Left lung (tissue), 4 donors: ENCODE measurements at regions not wholly inside any gene's neighbourhood (a gene's known extent, or its start where the extent isn't known, plus 50 kb on each side); places are given as distances from the start of the nearest gene placed in this dataset.

Experiments used
- ATAC-seq: fragments of 200-7000 bp; cut with Tn5 transposase; one replicate; pipeline ENCODE4 v1.9.1; 2020; ENCODE audit warnings: moderate library complexity
- DNase-seq, 4 donors: peaks; one replicate each; pipeline ENCODE4 v3.0.0-alpha.2; 2013 to 2020
- H3K27ac ChIP-seq, 2 donors: fragments of 200-600 bp; sonication (generic) in 1 of 2; one replicate each; pipeline versions ENCODE4 v1.5.0 to v1.8.0; 2020 to 2021
- H3K27me3 ChIP-seq, 2 donors: fragments of 200-600 bp; sonication (generic) in 1 of 2; one replicate each; pipeline versions ENCODE4 v1.5.0 to v1.8.0; 2020 to 2021
- H3K36me3 ChIP-seq, 2 donors: fragments of 200-600 bp; sonication (generic) in 1 of 2; one replicate each; pipeline versions ENCODE4 v1.5.0 to v1.8.0; 2020 to 2021
- H3K4me1 ChIP-seq, 2 donors: fragments of 200-600 bp; one replicate each; pipeline ENCODE4 v1.8.0; 2021
- H3K4me3 ChIP-seq, 2 donors: fragments of 200-600 bp; sonication (generic) in 1 of 2; one replicate each; pipeline versions ENCODE4 v1.5.0 to v1.8.0; 2020 to 2021; ENCODE audit warnings: mild to moderate bottlenecking in 1 of 2
- H3K9me3 ChIP-seq, 2 donors: fragments of 200-600 bp; sonication (generic) in 1 of 2; one replicate each; pipeline versions ENCODE4 v1.5.0 to v1.8.0; 2020 to 2021
- intact Hi-C, 2 donors: fragments of 100-400 bp; cut with DNase I; formaldehyde crosslinking; loops; one replicate each; pipeline versions ENCODE4 v1.11.2 to v1.14.2; 2022
- TF ChIP-seq, protein P1 (sequence below), 2 donors: fragments of 200-600 bp; sonication (generic) in 1 of 2; IDR thresholded peaks; one replicate each; pipeline versions ENCODE4 v1.5.0 to v1.8.0; 2021; ENCODE audit warnings: antibody characterized with exemption in 2 of 2
- donor health status: DM: no; HTN: yes; CAD: no.
- donor health status: DM: no; HTN: no; CAD: no.

DNA sequence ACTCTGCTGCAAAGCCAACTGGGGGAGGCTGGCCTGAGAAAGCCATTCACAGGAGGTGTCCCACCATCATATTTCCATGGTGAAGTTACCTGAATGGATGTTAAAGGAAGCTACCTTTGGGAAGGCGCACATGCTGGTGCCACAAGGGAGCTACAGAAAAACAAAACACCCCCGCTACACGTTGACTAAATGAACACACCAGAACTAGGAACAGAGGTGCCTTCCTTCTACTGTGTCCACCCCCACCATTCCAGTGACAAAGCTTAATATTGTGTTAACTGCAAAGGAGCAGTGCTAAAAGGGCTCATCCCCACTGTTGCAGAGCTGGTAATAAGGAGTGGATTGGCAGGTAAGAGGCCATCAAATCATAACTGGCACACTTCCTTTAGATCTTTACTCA is 420.0 kb upstream of the PODXL start:
- Histone ChIP-seq H3K36me3 (no peaks in the 10 kb centered on the region), H3K27ac (no peak overlapping the region), H3K4me3 (no peak overlapping the region), H3K4me1 (no peaks in the 10 kb centered on the region), H3K27me3 (no peaks in the 10 kb centered on the region), H3K9me3 (no peaks in the 10 kb centered on the region)
- intact Hi-C loops = no loop called here
- ATAC-seq (no peak), DNase-seq (no peak)
- TF ChIP-seq, protein P1, sequence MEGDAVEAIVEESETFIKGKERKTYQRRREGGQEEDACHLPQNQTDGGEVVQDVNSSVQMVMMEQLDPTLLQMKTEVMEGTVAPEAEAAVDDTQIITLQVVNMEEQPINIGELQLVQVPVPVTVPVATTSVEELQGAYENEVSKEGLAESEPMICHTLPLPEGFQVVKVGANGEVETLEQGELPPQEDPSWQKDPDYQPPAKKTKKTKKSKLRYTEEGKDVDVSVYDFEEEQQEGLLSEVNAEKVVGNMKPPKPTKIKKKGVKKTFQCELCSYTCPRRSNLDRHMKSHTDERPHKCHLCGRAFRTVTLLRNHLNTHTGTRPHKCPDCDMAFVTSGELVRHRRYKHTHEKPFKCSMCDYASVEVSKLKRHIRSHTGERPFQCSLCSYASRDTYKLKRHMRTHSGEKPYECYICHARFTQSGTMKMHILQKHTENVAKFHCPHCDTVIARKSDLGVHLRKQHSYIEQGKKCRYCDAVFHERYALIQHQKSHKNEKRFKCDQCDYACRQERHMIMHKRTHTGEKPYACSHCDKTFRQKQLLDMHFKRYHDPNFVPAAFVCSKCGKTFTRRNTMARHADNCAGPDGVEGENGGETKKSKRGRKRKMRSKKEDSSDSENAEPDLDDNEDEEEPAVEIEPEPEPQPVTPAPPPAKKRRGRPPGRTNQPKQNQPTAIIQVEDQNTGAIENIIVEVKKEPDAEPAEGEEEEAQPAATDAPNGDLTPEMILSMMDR (IDR thresholded peaks at IDR 0.05) = no peak

DNA sequence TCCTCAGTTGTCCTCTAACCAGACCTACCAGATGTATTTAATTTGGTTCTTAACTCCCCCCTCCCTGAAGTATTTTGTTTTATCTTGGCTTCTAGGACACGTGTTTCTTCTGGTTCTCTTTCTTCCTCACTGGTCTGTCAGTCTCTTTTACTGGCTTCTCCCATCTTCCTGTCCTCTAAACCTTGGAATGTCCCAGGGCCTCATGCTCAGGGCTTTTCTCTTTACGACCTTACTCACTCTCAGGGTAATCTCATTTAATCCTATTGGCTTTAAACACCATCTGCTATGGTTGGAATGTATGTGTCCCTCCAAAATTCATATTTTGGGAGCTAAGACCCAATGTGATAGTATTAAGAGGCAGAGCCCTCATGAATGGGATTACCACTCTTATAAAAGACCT is 418.2 kb upstream of the PODXL start:
- no peak for ATAC-seq
- no peak overlapping the region for H3K4me3 ChIP-seq
- TF ChIP-seq, protein P1 (IDR thresholded peaks at IDR 0.05) = no peak
- H3K4me1 ChIP-seq = no peaks in the 10 kb centered on the region
- intact Hi-C loops = no loop called here
- H3K9me3 ChIP-seq = no peaks in the 10 kb centered on the region
- H3K27me3 ChIP-seq = no peaks in the 10 kb centered on the region
- no peak for DNase-seq
- no peaks in the 10 kb centered on the region for H3K36me3 ChIP-seq
- H3K27ac ChIP-seq = no peak overlapping the region

DNA sequence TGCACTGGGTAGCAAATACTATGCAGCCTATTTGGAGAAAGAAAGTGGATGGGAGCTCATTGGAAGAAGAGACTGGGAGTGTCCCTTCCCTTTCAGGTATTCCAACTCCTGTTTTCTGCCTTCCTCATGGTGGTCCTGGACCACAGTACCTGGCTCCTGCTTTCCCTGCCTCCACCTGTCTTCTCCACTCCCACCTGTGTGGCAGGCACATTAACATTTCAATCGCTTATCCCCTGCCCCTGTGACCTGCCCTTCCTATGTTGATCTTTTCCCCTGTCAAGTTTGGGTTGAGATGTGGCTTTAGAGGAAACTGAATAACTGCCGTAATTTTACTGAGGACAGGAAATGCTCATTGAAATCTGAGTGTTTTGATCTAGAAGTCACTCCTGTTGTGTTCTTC is 415.8 kb upstream of the PODXL start:
- intact Hi-C loops = no loop called here
- Histone ChIP-seq H3K9me3 (no peaks in the 10 kb centered on the region), H3K27me3 (no peaks in the 10 kb centered on the region), H3K27ac (no peak overlapping the region), H3K4me1 (no peaks in the 10 kb centered on the region), H3K4me3 (no peak overlapping the region), H3K36me3 (no peaks in the 10 kb centered on the region)
- TF ChIP-seq, protein P1 (IDR thresholded peaks at IDR 0.05) = no peak
- no peak for DNase-seq
- ATAC-seq = no peak

DNA sequence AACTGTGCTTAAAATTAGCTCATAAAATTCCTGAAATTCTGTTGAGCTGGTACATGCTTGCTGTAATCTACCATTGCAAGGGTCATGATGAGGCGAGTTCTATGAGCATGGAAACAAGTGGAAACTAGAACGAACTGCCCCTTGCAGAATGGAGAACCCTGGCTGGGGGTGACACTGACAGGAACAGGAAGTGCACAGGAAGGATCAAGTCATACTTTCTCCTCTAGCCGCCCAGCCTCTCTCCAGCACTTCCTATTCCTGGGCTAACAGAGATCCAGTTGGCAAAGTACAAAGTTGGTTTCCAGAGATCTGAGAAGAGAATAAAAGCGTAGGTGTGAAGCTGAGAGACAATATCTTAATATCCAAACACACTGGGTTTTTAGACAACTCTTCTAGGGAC is 414.2 kb upstream of the PODXL start:
- no peak overlapping the region for H3K4me3 ChIP-seq
- H3K27me3 ChIP-seq = no peaks in the 10 kb centered on the region
- H3K4me1 ChIP-seq = no peaks in the 10 kb centered on the region
- H3K36me3 ChIP-seq = no peaks in the 10 kb centered on the region
- intact Hi-C loops = no loop called here
- H3K9me3 ChIP-seq = no peaks in the 10 kb centered on the region
- TF ChIP-seq, protein P1 (IDR thresholded peaks at IDR 0.05) = no peak
- ATAC-seq (no peak), DNase-seq (no peak)
- H3K27ac ChIP-seq = no peak overlapping the region

DNA sequence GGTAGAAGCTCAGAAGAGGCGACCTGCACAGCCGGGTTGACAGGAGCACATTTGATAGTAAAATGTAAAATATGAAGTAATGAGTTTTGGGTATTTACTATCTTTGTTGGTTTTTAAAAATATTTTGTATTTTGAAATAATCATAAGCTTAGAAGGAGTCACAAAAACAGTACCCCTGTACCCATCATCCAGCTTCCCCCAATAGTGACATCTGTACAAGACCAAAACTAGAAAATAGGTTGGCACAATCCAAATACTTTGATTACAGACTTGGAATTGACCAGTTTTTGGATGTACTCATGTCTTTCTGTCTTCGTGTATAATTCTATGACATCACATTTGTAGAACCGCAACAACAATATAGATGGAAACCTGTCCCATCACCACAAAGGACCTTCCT is 413.1 kb upstream of the PODXL start:
- DNase-seq (no peak), ATAC-seq (no peak)
- TF ChIP-seq, protein P1 (IDR thresholded peaks at IDR 0.05) = no peak
- intact Hi-C loops = no loop called here
- no peaks in the 10 kb centered on the region for H3K4me1 ChIP-seq
- H3K27ac ChIP-seq = no peak overlapping the region
- no peaks in the 10 kb centered on the region for H3K9me3 ChIP-seq
- H3K4me3 ChIP-seq = no peak overlapping the region
- H3K36me3 ChIP-seq = no peaks in the 10 kb centered on the region
- H3K27me3 ChIP-seq = no peaks in the 10 kb centered on the region
